ENCODE measurements at regions not wholly inside any gene's neighbourhood (a gene's known extent, or its start where the extent isn't known, plus 50 kb on each side); places are given as distances from the start of the nearest gene placed in this dataset.

GRCh38 chr2:18885457-18885856, 296.1 kb upstream of the NT5C1B start:
- Histone ChIP-seq H3K36me3 (replicated peaks; ENCODE audit: low read depth, low read length) (no peaks in the 10 kb centered on the region), H4K20me1 (ENCODE audit: insufficient read depth, low read length) (no peaks in the 10 kb centered on the region), H3K4me2 (ENCODE audit: low read length) (no peak overlapping the region), H2AFZ (ENCODE audit: low read depth, low read length) (no peak overlapping the region), H3K27ac (ENCODE audit: low read length) (no peak overlapping the region), H3K9me3 (ENCODE audit: insufficient read depth, low read length) (no peaks in the 10 kb centered on the region), H3K9ac (ENCODE audit: low read length) (no peak overlapping the region), H3K79me2 (ENCODE audit: low read length) (no peaks in the 10 kb centered on the region), H3K27me3 (ENCODE audit: low read depth, low read length) (no peaks in the 10 kb centered on the region), H3K4me1 (ENCODE audit: low read length) (no peaks in the 10 kb centered on the region), H3K4me3 (ENCODE audit: low read length) (no peak overlapping the region)
- no peak for TF ChIP-seq CTCF (IDR thresholded peaks at IDR 0.05; ENCODE audit: low read depth, low read length)
- no peak for TF ChIP-seq EZH2phosphoT487 (IDR thresholded peaks at IDR 0.05; ENCODE audit: low read depth)

GRCh38 chr2:18883616-18884456, 294.5 kb upstream of the NT5C1B start:
- Histone ChIP-seq H3K4me1 (ENCODE audit: low read length) (no peaks in the 10 kb centered on the region), H4K20me1 (ENCODE audit: insufficient read depth, low read length) (no peaks in the 10 kb centered on the region), H3K27ac (ENCODE audit: low read length) (no peak overlapping the region), H3K27me3 (ENCODE audit: low read depth, low read length) (no peaks in the 10 kb centered on the region), H3K79me2 (ENCODE audit: low read length) (no peaks in the 10 kb centered on the region), H3K9me3 (ENCODE audit: insufficient read depth, low read length) (no peaks in the 10 kb centered on the region), H3K36me3 (replicated peaks; ENCODE audit: low read depth, low read length) (no peaks in the 10 kb centered on the region), H3K4me2 (ENCODE audit: low read length) (no peak overlapping the region), H2AFZ (ENCODE audit: low read depth, low read length) (no peak overlapping the region), H3K9ac (ENCODE audit: low read length) (no peak overlapping the region), H3K4me3 (ENCODE audit: low read length) (no peak overlapping the region)
- TF ChIP-seq EZH2phosphoT487 (IDR thresholded peaks at IDR 0.05; ENCODE audit: low read depth) (no peak), CTCF (IDR thresholded peaks at IDR 0.05; ENCODE audit: low read depth, low read length) (peak; percentile 54)

GRCh38 chr2:18871430-18871829, 282.1 kb upstream of the NT5C1B start:
- Histone ChIP-seq H3K4me1 (ENCODE audit: low read length) (no peaks in the 10 kb centered on the region), H4K20me1 (ENCODE audit: insufficient read depth, low read length) (no peaks in the 10 kb centered on the region), H3K79me2 (ENCODE audit: low read length) (no peaks in the 10 kb centered on the region), H3K27me3 (ENCODE audit: low read depth, low read length) (no peaks in the 10 kb centered on the region), H3K27ac (ENCODE audit: low read length) (no peak overlapping the region), H3K9me3 (ENCODE audit: insufficient read depth, low read length) (no peaks in the 10 kb centered on the region), H3K36me3 (replicated peaks; ENCODE audit: low read depth, low read length) (no peaks in the 10 kb centered on the region), H2AFZ (ENCODE audit: low read depth, low read length) (no peak overlapping the region), H3K4me2 (ENCODE audit: low read length) (no peak overlapping the region), H3K4me3 (ENCODE audit: low read length) (no peak overlapping the region), H3K9ac (ENCODE audit: low read length) (no peak overlapping the region)
- no peak for TF ChIP-seq CTCF (IDR thresholded peaks at IDR 0.05; ENCODE audit: low read depth, low read length)
- TF ChIP-seq EZH2phosphoT487 (IDR thresholded peaks at IDR 0.05; ENCODE audit: low read depth): no peak

GRCh38 chr2:18870307-18870706, 280.9 kb upstream of the NT5C1B start:
- no peaks in the 10 kb centered on the region for H3K36me3 ChIP-seq (replicated peaks; ENCODE audit: low read depth, low read length)
- no peaks in the 10 kb centered on the region for H3K79me2 ChIP-seq (ENCODE audit: low read length)
- TF ChIP-seq CTCF (IDR thresholded peaks at IDR 0.05; ENCODE audit: low read depth, low read length) (no peak), EZH2phosphoT487 (IDR thresholded peaks at IDR 0.05; ENCODE audit: low read depth) (no peak)
- no peaks in the 10 kb centered on the region for H3K9me3 ChIP-seq (ENCODE audit: insufficient read depth, low read length)
- H3K27me3 ChIP-seq (ENCODE audit: low read depth, low read length): no peaks in the 10 kb centered on the region
- H3K4me2 ChIP-seq (ENCODE audit: low read length): no peak overlapping the region
- no peak overlapping the region for H3K9ac ChIP-seq (ENCODE audit: low read length)
- 0 out of 2 replicates have a peak overlapping the region, but pooled peaks have one; percentile 21 for H2AFZ ChIP-seq (ENCODE audit: low read depth, low read length)
- no peak overlapping the region for H3K27ac ChIP-seq (ENCODE audit: low read length)
- H4K20me1 ChIP-seq (ENCODE audit: insufficient read depth, low read length): no peaks in the 10 kb centered on the region
- no peak overlapping the region for H3K4me3 ChIP-seq (ENCODE audit: low read length)
- H3K4me1 ChIP-seq (ENCODE audit: low read length): no peaks in the 10 kb centered on the region
